ENCODE measurements at regions not wholly inside any gene's neighbourhood (a gene's known extent, or its start where the extent isn't known, plus 50 kb on each side); places are given as distances from the start of the nearest gene placed in this dataset.
A peak's percentile ranks its signal among the peaks of the same experiment; 100 is the strongest.

- WGBS, 2 donors = 72 to 74% methylated on average over 9 of the region's 9 CpGs
- Histone ChIP-seq H3K27ac (ENCODE audit: low read depth in 2 of 2, low read length in 1 of 2) (no peak overlapping the region), H3K27me3 (ENCODE audit: control insufficient read depth in 1 of 2, insufficient read depth in 2 of 2, low read length in 2 of 2) (peaks cover 0 to 2% of the 10 kb centered on the region in 2 donors), H3K4me1 (ENCODE audit: control insufficient read depth in 2 of 2, insufficient read depth in 2 of 2, low read length in 1 of 2) (no peaks in the 10 kb centered on the region), H3K36me3 (ENCODE audit: control insufficient read depth in 2 of 2, insufficient read depth in 2 of 2, low read length in 1 of 2) (no peaks in the 10 kb centered on the region), H3K4me3 (ENCODE audit: low read depth in 1 of 2, low read length in 2 of 2) (no peak overlapping the region), H3K9me3 (ENCODE audit: control insufficient read depth in 2 of 2, insufficient read depth in 1 of 2, low read depth in 1 of 2, low read length in 1 of 2) (no peaks in the 10 kb centered on the region)
Observed at GRCh38 chr10:10626734-10627133, 390.9 kb upstream of the CELF2 start.

GRCh38 chr10:10627414-10627813 is 390.3 kb upstream of the CELF2 start:
- no peak overlapping the region for H3K4me3 ChIP-seq (ENCODE audit: low read depth in 1 of 2, low read length in 2 of 2)
- WGBS, 2 donors = 93 to 95% methylated on average over 1 of the region's 1 CpG

GRCh38 chr10:10629512-10629911 is 388.2 kb upstream of the CELF2 start:
- no peak overlapping the region for H3K4me3 ChIP-seq (ENCODE audit: low read depth in 1 of 2, low read length in 2 of 2)
- H3K4me1 ChIP-seq (ENCODE audit: control insufficient read depth in 2 of 2, insufficient read depth in 2 of 2, low read length in 1 of 2) = no peaks in the 10 kb centered on the region
- WGBS, 2 donors = 65% methylated on average over 3 of the region's 3 CpGs
- H3K27me3 ChIP-seq (ENCODE audit: control insufficient read depth in 1 of 2, insufficient read depth in 2 of 2, low read length in 2 of 2) = peaks cover 0 to 2% of the 10 kb centered on the region in 2 donors
- H3K27ac ChIP-seq (ENCODE audit: low read depth in 2 of 2, low read length in 1 of 2) = no peak overlapping the region
- H3K36me3 ChIP-seq (ENCODE audit: control insufficient read depth in 2 of 2, insufficient read depth in 2 of 2, low read length in 1 of 2) = no peaks in the 10 kb centered on the region
- no peaks in the 10 kb centered on the region for H3K9me3 ChIP-seq (ENCODE audit: control insufficient read depth in 2 of 2, insufficient read depth in 1 of 2, low read depth in 1 of 2, low read length in 1 of 2)

More at GRCh38 chr10:10627414-10627813, 390.3 kb upstream of the CELF2 start:
- no peak overlapping the region for H3K27ac ChIP-seq (ENCODE audit: low read depth in 2 of 2, low read length in 1 of 2)
- H3K36me3 ChIP-seq (ENCODE audit: control insufficient read depth in 2 of 2, insufficient read depth in 2 of 2, low read length in 1 of 2) = no peaks in the 10 kb centered on the region
- peaks cover 0 to 2% of the 10 kb centered on the region in 2 donors for H3K27me3 ChIP-seq (ENCODE audit: control insufficient read depth in 1 of 2, insufficient read depth in 2 of 2, low read length in 2 of 2)
- no peaks in the 10 kb centered on the region for H3K9me3 ChIP-seq (ENCODE audit: control insufficient read depth in 2 of 2, insufficient read depth in 1 of 2, low read depth in 1 of 2, low read length in 1 of 2)
- no peaks in the 10 kb centered on the region for H3K4me1 ChIP-seq (ENCODE audit: control insufficient read depth in 2 of 2, insufficient read depth in 2 of 2, low read length in 1 of 2)

- WGBS, 2 donors = 53 to 55% methylated on average over 3 of the region's 3 CpGs
- Histone ChIP-seq H3K4me3 (ENCODE audit: low read depth in 1 of 2, low read length in 2 of 2) (no peak overlapping the region), H3K36me3 (ENCODE audit: control insufficient read depth in 2 of 2, insufficient read depth in 2 of 2, low read length in 1 of 2) (no peaks in the 10 kb centered on the region), H3K27me3 (ENCODE audit: control insufficient read depth in 1 of 2, insufficient read depth in 2 of 2, low read length in 2 of 2) (peaks cover 0 to 2% of the 10 kb centered on the region in 2 donors), H3K27ac (ENCODE audit: low read depth in 2 of 2, low read length in 1 of 2) (no peak overlapping the region), H3K4me1 (ENCODE audit: control insufficient read depth in 2 of 2, insufficient read depth in 2 of 2, low read length in 1 of 2) (no peaks in the 10 kb centered on the region), H3K9me3 (ENCODE audit: control insufficient read depth in 2 of 2, insufficient read depth in 1 of 2, low read depth in 1 of 2, low read length in 1 of 2) (peaks cover 0 to 2% of the 10 kb centered on the region in 2 donors)
Observed at GRCh38 chr10:10630281-10630680, 387.4 kb upstream of the CELF2 start.

- Histone ChIP-seq H3K36me3 (ENCODE audit: control insufficient read depth in 2 of 2, insufficient read depth in 2 of 2, low read length in 1 of 2) (no peaks in the 10 kb centered on the region), H3K4me3 (ENCODE audit: low read depth in 1 of 2, low read length in 2 of 2) (no peak overlapping the region), H3K27me3 (ENCODE audit: control insufficient read depth in 1 of 2, insufficient read depth in 2 of 2, low read length in 2 of 2) (peaks cover 0 to 2% of the 10 kb centered on the region in 2 donors), H3K27ac (ENCODE audit: low read depth in 2 of 2, low read length in 1 of 2) (no peak overlapping the region), H3K9me3 (ENCODE audit: control insufficient read depth in 2 of 2, insufficient read depth in 1 of 2, low read depth in 1 of 2, low read length in 1 of 2) (peaks cover 0 to 2% of the 10 kb centered on the region in 2 donors), H3K4me1 (ENCODE audit: control insufficient read depth in 2 of 2, insufficient read depth in 2 of 2, low read length in 1 of 2) (no peaks in the 10 kb centered on the region)
- 71 to 73% methylated on average over 4 of the region's 4 CpGs for WGBS, 2 donors
Observed at GRCh38 chr10:10630782-10631181, 386.9 kb upstream of the CELF2 start.

GRCh38 chr10:10642189-10642588 is 375.5 kb upstream of the CELF2 start:
- no peaks in the 10 kb centered on the region for H3K27me3 ChIP-seq (ENCODE audit: control insufficient read depth in 1 of 2, insufficient read depth in 2 of 2, low read length in 2 of 2)
- peak overlapping the region in 1 of 2 donors; percentile 2 for H3K27ac ChIP-seq (ENCODE audit: low read depth in 2 of 2, low read length in 1 of 2)
- H3K4me3 ChIP-seq (ENCODE audit: low read depth in 1 of 2, low read length in 2 of 2) = no peak overlapping the region
- H3K9me3 ChIP-seq (ENCODE audit: control insufficient read depth in 2 of 2, insufficient read depth in 1 of 2, low read depth in 1 of 2, low read length in 1 of 2) = no peaks in the 10 kb centered on the region
- whole genome bisulfite sequencing, 2 donors = 29 to 34% methylated on average over 1 of the region's 1 CpG
- no peaks in the 10 kb centered on the region for H3K36me3 ChIP-seq (ENCODE audit: control insufficient read depth in 2 of 2, insufficient read depth in 2 of 2, low read length in 1 of 2)
- H3K4me1 ChIP-seq (ENCODE audit: control insufficient read depth in 2 of 2, insufficient read depth in 2 of 2, low read length in 1 of 2) = no peaks in the 10 kb centered on the region

- Histone ChIP-seq H3K4me1 (ENCODE audit: control insufficient read depth in 2 of 2, insufficient read depth in 2 of 2, low read length in 1 of 2) (no peaks in the 10 kb centered on the region), H3K27me3 (ENCODE audit: control insufficient read depth in 1 of 2, insufficient read depth in 2 of 2, low read length in 2 of 2) (no peaks in the 10 kb centered on the region), H3K9me3 (ENCODE audit: control insufficient read depth in 2 of 2, insufficient read depth in 1 of 2, low read depth in 1 of 2, low read length in 1 of 2) (no peaks in the 10 kb centered on the region), H3K4me3 (ENCODE audit: low read depth in 1 of 2, low read length in 2 of 2) (no peak overlapping the region), H3K27ac (ENCODE audit: low read depth in 2 of 2, low read length in 1 of 2) (no peak overlapping the region), H3K36me3 (ENCODE audit: control insufficient read depth in 2 of 2, insufficient read depth in 2 of 2, low read length in 1 of 2) (no peaks in the 10 kb centered on the region)
- 37 to 40% methylated on average over 2 of the region's 2 CpGs for WGBS, 2 donors
Observed at GRCh38 chr10:10642751-10643150, 374.9 kb upstream of the CELF2 start.

- WGBS, 2 donors = 52 to 55% methylated on average over 5 of the region's 5 CpGs
- Histone ChIP-seq H3K4me1 (ENCODE audit: control insufficient read depth in 2 of 2, insufficient read depth in 2 of 2, low read length in 1 of 2) (no peaks in the 10 kb centered on the region), H3K4me3 (ENCODE audit: low read depth in 1 of 2, low read length in 2 of 2) (no peak overlapping the region), H3K27ac (ENCODE audit: low read depth in 2 of 2, low read length in 1 of 2) (no peak overlapping the region), H3K9me3 (ENCODE audit: control insufficient read depth in 2 of 2, insufficient read depth in 1 of 2, low read depth in 1 of 2, low read length in 1 of 2) (no peaks in the 10 kb centered on the region), H3K36me3 (ENCODE audit: control insufficient read depth in 2 of 2, insufficient read depth in 2 of 2, low read length in 1 of 2) (no peaks in the 10 kb centered on the region), H3K27me3 (ENCODE audit: control insufficient read depth in 1 of 2, insufficient read depth in 2 of 2, low read length in 2 of 2) (no peaks in the 10 kb centered on the region)
Observed at GRCh38 chr10:10644008-10644646, 373.5 kb upstream of the CELF2 start.

- 70 to 73% methylated on average over 9 of the region's 9 CpGs for WGBS, 2 donors
- H3K4me3 ChIP-seq (ENCODE audit: low read depth in 1 of 2, low read length in 2 of 2) = no peak overlapping the region
- no peaks in the 10 kb centered on the region for H3K9me3 ChIP-seq (ENCODE audit: control insufficient read depth in 2 of 2, insufficient read depth in 1 of 2, low read depth in 1 of 2, low read length in 1 of 2)
- no peak overlapping the region for H3K27ac ChIP-seq (ENCODE audit: low read depth in 2 of 2, low read length in 1 of 2)
- no peaks in the 10 kb centered on the region for H3K27me3 ChIP-seq (ENCODE audit: control insufficient read depth in 1 of 2, insufficient read depth in 2 of 2, low read length in 2 of 2)
- H3K4me1 ChIP-seq (ENCODE audit: control insufficient read depth in 2 of 2, insufficient read depth in 2 of 2, low read length in 1 of 2) = no peaks in the 10 kb centered on the region
- no peaks in the 10 kb centered on the region for H3K36me3 ChIP-seq (ENCODE audit: control insufficient read depth in 2 of 2, insufficient read depth in 2 of 2, low read length in 1 of 2)
Observed at GRCh38 chr10:10644676-10645385, 372.8 kb upstream of the CELF2 start.

GRCh38 chr10:10647331-10647730 is 370.3 kb upstream of the CELF2 start:
- Histone ChIP-seq H3K4me1 (ENCODE audit: control insufficient read depth in 2 of 2, insufficient read depth in 2 of 2, low read length in 1 of 2) (no peaks in the 10 kb centered on the region), H3K4me3 (ENCODE audit: low read depth in 1 of 2, low read length in 2 of 2) (no peak overlapping the region), H3K36me3 (ENCODE audit: control insufficient read depth in 2 of 2, insufficient read depth in 2 of 2, low read length in 1 of 2) (no peaks in the 10 kb centered on the region), H3K27ac (ENCODE audit: low read depth in 2 of 2, low read length in 1 of 2) (no peak overlapping the region), H3K27me3 (ENCODE audit: control insufficient read depth in 1 of 2, insufficient read depth in 2 of 2, low read length in 2 of 2) (no peaks in the 10 kb centered on the region), H3K9me3 (ENCODE audit: control insufficient read depth in 2 of 2, insufficient read depth in 1 of 2, low read depth in 1 of 2, low read length in 1 of 2) (no peaks in the 10 kb centered on the region)
- 69 to 75% methylated on average over 7 of the region's 7 CpGs for WGBS, 2 donors

Data from esophagus (tissue), 2 donors.